K562 (cell line): ENCODE measurements at regions not wholly inside any gene's neighbourhood (a gene's known extent, or its start where the extent isn't known, plus 50 kb on each side); places are given as distances from the start of the nearest gene placed in this dataset.

Source experiments
- ATAC-seq: fragments of 200-7000 bp; cut with Tn5 transposase; 3 replicates; pipeline ENCODE4 v1.9.1; 2020; ENCODE audit warnings: moderate library complexity
- BruUV-seq: library from RNA; stranded (reverse); fragments of 400-500 nt; replicated peaks from 2 replicates; lab custom pipeline; 2021; lab: Mats Ljungman, UMichigan
- CTCF ChIA-PET: fragments of 300-600 bp; formaldehyde crosslinking; extraction: SDS; loops from one replicate; lab custom pipeline; 2021; ENCODE audit warnings: low intra/inter-chr PET ratio; lab: Yijun Ruan, JAX
- POLR2A ChIA-PET: fragments of 300-600, 350-650 bp; sonication (Branson Sonifier 250); formaldehyde crosslinking; extraction: SDS; loops from one replicate; lab custom pipeline; 2021; ENCODE audit warnings: antibody characterized with exemption, inconsistent platforms; lab: Yijun Ruan, JAX
- DNase-seq, 4 experiments: peaks; one replicate each; pipeline versions ENCODE4 v3.0.0 to v3.0.0-alpha.2; 2011 to 2018; ENCODE audit warnings: low spot score in 3 of 4, mixed read lengths in 3 of 4; ENCODE audit errors: extremely low read depth in 1 of 4
- FAIRE-seq: peaks from 2 replicates; lab custom pipeline; 2011; peaks lifted over from hg19 to GRCh38; lab: Jason Lieb, UNC
- H2AFZ ChIP-seq: 2 replicates; pipeline ENCODE4 v1.6.0; 2011; ENCODE audit warnings: low read depth, low read length, control low read depth, inconsistent platforms
- H3K27ac ChIP-seq: fragments of 200-600 bp; 3 replicates; pipeline ENCODE4 v1.8.0; 2011; ENCODE audit warnings: low read depth, mild to moderate bottlenecking, control low read depth, inconsistent platforms, low read length, moderate library complexity, mixed read lengths; ENCODE audit errors: extremely low read depth
- H3K27me3 ChIP-seq, 2 experiments: fragments of 300-600 bp in 1 of 2; 2 replicates in 1 of 2; 3 replicates in 1 of 2; pipeline versions ENCODE4 v1.6.0 to v1.8.0; 2011; ENCODE audit warnings: inconsistent platforms in 2 of 2, low read length in 2 of 2, mild to moderate bottlenecking in 1 of 2, mixed read lengths in 1 of 2, moderate library complexity in 1 of 2; ENCODE audit not compliant: control insufficient read depth in 2 of 2, insufficient read depth in 2 of 2
- H3K36me3 ChIP-seq: fragments of 300-600 bp; 3 replicates; pipeline ENCODE4 v1.8.0; 2011; ENCODE audit warnings: mild to moderate bottlenecking, low read length, inconsistent platforms; ENCODE audit not compliant: control insufficient read depth, insufficient read depth
- H3K4me1 ChIP-seq, 2 experiments: fragments of 200-600 bp in 1 of 2; replicated peaks in 1 of 2; 2 replicates in 1 of 2; 3 replicates in 1 of 2; pipeline versions ENCODE4 v1.5.1 to v1.8.0; 2011; ENCODE audit warnings: inconsistent platforms in 2 of 2, low read length in 2 of 2, mild to moderate bottlenecking in 1 of 2, mixed read lengths in 1 of 2, moderate library complexity in 1 of 2; ENCODE audit not compliant: control insufficient read depth in 2 of 2, insufficient read depth in 2 of 2
- H3K4me2 ChIP-seq: 2 replicates; pipeline ENCODE4 v1.6.1; 2011; ENCODE audit warnings: low read length, control low read depth, inconsistent platforms, mixed read lengths; ENCODE audit not compliant: insufficient read depth
- H3K4me3 ChIP-seq: fragments of 200-600 bp; sonication (generic), shearing (Covaris generic); 2 replicates; pipeline ENCODE4 v1.5.1; 2016; ENCODE audit warnings: control low read depth, inconsistent platforms
- H3K79me2 ChIP-seq: fragments of 200-600 bp; 3 replicates; pipeline ENCODE4 v1.8.0; 2011; ENCODE audit warnings: low read length, inconsistent platforms; ENCODE audit not compliant: control insufficient read depth, insufficient read depth
- H3K9ac ChIP-seq, 2 experiments: 2 replicates each; pipeline versions ENCODE4 v1.6.0 to v1.6.1; 2011; ENCODE audit warnings: low read depth in 2 of 2, low read length in 2 of 2, control low read depth in 1 of 2, inconsistent platforms in 1 of 2, mild to moderate bottlenecking in 1 of 2, mixed read lengths in 1 of 2; ENCODE audit not compliant: insufficient read depth in 1 of 2
- H3K9me1 ChIP-seq: one replicate; pipeline ENCODE4 v1.6.0; 2011; ENCODE audit warnings: inconsistent platforms, mild to moderate bottlenecking, low read length, moderate library complexity; ENCODE audit not compliant: control insufficient read depth, insufficient read depth
- H3K9me3 ChIP-seq: replicated peaks from 2 replicates; pipeline ENCODE4 v1.5.1; 2011; ENCODE audit warnings: low read depth, low read length, inconsistent platforms; ENCODE audit not compliant: control insufficient read depth, insufficient read depth
- H4K20me1 ChIP-seq: replicated peaks from 2 replicates; pipeline ENCODE4 v1.6.1; 2011; ENCODE audit warnings: low read length, inconsistent platforms, mixed read lengths; ENCODE audit not compliant: control insufficient read depth, insufficient read depth
- HDAC2 ChIP-seq: fragments of 450-650 bp; IDR thresholded peaks from 2 replicates; pipeline ENCODE4 v1.6.1; 2016; ENCODE audit warnings: mild to moderate bottlenecking
- HOMEZ ChIP-seq: fragments of 250-450 bp; sonication (Bioruptor Pico); IDR thresholded peaks from 2 replicates; pipeline ENCODE4 v1.4.0; 2020; ENCODE audit warnings: mild to moderate bottlenecking, moderate library complexity
- JUND ChIP-seq, 2 experiments: IDR thresholded peaks; 2 replicates in 1 of 2; 3 replicates in 1 of 2; pipeline ENCODE4 v1.6.1; 2011; ENCODE audit warnings: borderline replicate concordance in 2 of 2, low read depth in 2 of 2, low read length in 2 of 2, improper control_type of control experiment in 1 of 2, missing biosample characterization in 1 of 2, missing genetic modification characterization in 1 of 2, missing genetic modification reagents in 1 of 2
- MEIS2 ChIP-seq: fragments of 450-650 bp; IDR thresholded peaks from 2 replicates; pipeline ENCODE4 v1.6.1; 2014; ENCODE audit warnings: mild to moderate bottlenecking; ENCODE audit not compliant: partially characterized antibody
- PTRF ChIP-seq: fragments of 450-650 bp; IDR thresholded peaks from 2 replicates; pipeline ENCODE4 v1.6.1; 2016; ENCODE audit warnings: mild to moderate bottlenecking, missing genetic modification characterization, missing compliant biosample characterization
- SIN3A ChIP-seq, 2 experiments: fragments of 150-350 bp in 1 of 2; IDR thresholded peaks; 2 replicates each; pipeline ENCODE4 v1.6.1; 2011 to 2016; ENCODE audit warnings: borderline replicate concordance in 2 of 2, low read depth in 2 of 2, low read length in 2 of 2, mild to moderate bottlenecking in 2 of 2, moderate library complexity in 2 of 2; ENCODE audit not compliant: control insufficient read depth in 1 of 2
- SP2 ChIP-seq: IDR thresholded peaks from 2 replicates; pipeline ENCODE4 v1.6.1; 2011; ENCODE audit warnings: mild to moderate bottlenecking, low read depth, low read length, moderate library complexity; ENCODE audit not compliant: poor library complexity, severe bottlenecking; ENCODE audit errors: extremely low read depth
- TEAD2 ChIP-seq: fragments of 450-650 bp; IDR thresholded peaks from 2 replicates; pipeline ENCODE4 v1.6.1; 2016; ENCODE audit warnings: missing genetic modification characterization, control low read depth, missing compliant biosample characterization
- TEAD4 ChIP-seq, 2 experiments: sonication (generic) in 1 of 2; formaldehyde crosslinking in 1 of 2; IDR thresholded peaks; 2 replicates each; pipeline versions ENCODE4 v1.6.1 to v1.8.0; 2012 to 2022; ENCODE audit warnings: borderline replicate concordance in 1 of 2, inconsistent platforms in 1 of 2, low read length in 1 of 2, mild to moderate bottlenecking in 1 of 2, missing genetic modification reagents in 1 of 2
- ZBTB26 ChIP-seq: fragments of 450-650 bp; formaldehyde crosslinking; IDR thresholded peaks from 2 replicates; pipeline ENCODE4 v1.4.0; 2022; ENCODE audit warnings: missing genetic modification characterization
- ZNF507 ChIP-seq: conservative IDR thresholded peaks from 2 replicates; pipeline ENCODE4 v1.6.1; 2017; ENCODE audit warnings: missing genetic modification characterization, missing compliant biosample characterization
- ZNF561 ChIP-seq: fragments of 450-650 bp; formaldehyde crosslinking; conservative IDR thresholded peaks from 2 replicates; pipeline ENCODE4 v1.4.0; 2020; ENCODE audit warnings: mild to moderate bottlenecking, moderate library complexity
- ZNF717 ChIP-seq: fragments of 250-450 bp; sonication (Bioruptor Pico); IDR thresholded peaks from 2 replicates; pipeline ENCODE4 v1.5.0; 2021
- WGBS: fragments of 100-300 bp; shearing (Covaris generic); methylation state at CpG from one replicate; pipeline ENCODE4 v1.1.6; 2016; ENCODE audit warnings: low coverage, mixed read lengths; ENCODE audit not compliant: insufficient coverage; ENCODE audit errors: missing lambda C conversion rate; 5-methylcytosine and 5-hydroxymethylcytosine counted together
- in situ Hi-C: fragments of 300-500 bp; cut with MboI; formaldehyde crosslinking; loops from 4 replicates; pipeline ENCODE4 v1.15.0; 2018; ENCODE audit warnings: inconsistent platforms, mixed read lengths
- intact Hi-C: fragments of 100-400 bp; cut with micrococcal nuclease; formaldehyde crosslinking; loops from 2 replicates; pipeline ENCODE4 v1.14.2; 2022

- FAIRE-seq (no peak), ATAC-seq (no peak), DNase-seq (no peak)
- 0% methylated on average over 1 of the region's 1 CpG for WGBS
- H3K4me1 ChIP-seq = no peaks in the 10 kb centered on the region
- BruUV-seq = no TSS peak
- H2AFZ ChIP-seq = no peak overlapping the region
- H3K79me2 ChIP-seq = no peaks in the 10 kb centered on the region
- H3K9me1 ChIP-seq = no peaks in the 10 kb centered on the region
- intact Hi-C loops = no loop called here
- no peak overlapping the region for H3K4me3 ChIP-seq
- H4K20me1 ChIP-seq = no peaks in the 10 kb centered on the region
- no peak overlapping the region for H3K4me2 ChIP-seq
- no peaks in the 10 kb centered on the region for H3K27me3 ChIP-seq
- H3K9ac ChIP-seq = no peak overlapping the region
- no peaks in the 10 kb centered on the region for H3K36me3 ChIP-seq
- no peak overlapping the region for H3K27ac ChIP-seq
- in situ Hi-C loops = no loop called here
- no peaks in the 10 kb centered on the region for H3K9me3 ChIP-seq
- TF ChIP-seq ZNF507 (tag) = no peak
- ChIA-PET CTCF (no interaction called here), POLR2A (no interaction called here)
Observed at GRCh38 chr9:117612317-117612716, 91.9 kb upstream of the TLR4 start.

- H3K9me1 ChIP-seq = no peaks in the 10 kb centered on the region
- POLR2A ChIA-PET = no interaction called here
- FAIRE-seq (no peak), DNase-seq (no peak), ATAC-seq (no peak)
- in situ Hi-C loops = no loop called here
- no peak overlapping the region for H3K4me3 ChIP-seq
- CTCF ChIA-PET = no interaction called here
- H3K9ac ChIP-seq = no peak overlapping the region
- no peak overlapping the region for H3K27ac ChIP-seq
- no peaks in the 10 kb centered on the region; the same call in 1 of the 2 replicates for H3K9me3 ChIP-seq
- WGBS = 8% methylated on average over 2 of the region's 2 CpGs
- H3K79me2 ChIP-seq = no peaks in the 10 kb centered on the region
- no peaks in the 10 kb centered on the region for H3K27me3 ChIP-seq
- intact Hi-C loops = no loop called here
- no peak overlapping the region for H3K4me2 ChIP-seq
- no peak overlapping the region for H2AFZ ChIP-seq
- no peaks in the 10 kb centered on the region for H3K36me3 ChIP-seq
- no peaks in the 10 kb centered on the region for H3K4me1 ChIP-seq
- H4K20me1 ChIP-seq = no peaks in the 10 kb centered on the region
- BruUV-seq = no TSS peak
- no peak for TF ChIP-seq TEAD4 (IDR thresholded peaks at IDR 0.05; ENCODE audit: low read length)
- TF ChIP-seq TEAD4 (CRISPR knock-in tag; IDR thresholded peaks at IDR 0.05; ENCODE audit: borderline replicate concordance) = no peak
- no peak for TF ChIP-seq ZNF561 (CRISPR knock-in tag)
- no peak for TF ChIP-seq PTRF (tag)
- TF ChIP-seq ZNF717 = no peak
- TF ChIP-seq HDAC2 = no peak
- TF ChIP-seq MEIS2 = no peak
- TF ChIP-seq TEAD2 (tag) = no peak
- TF ChIP-seq SP2 = no peak
- no peak for TF ChIP-seq HOMEZ (CRISPR knock-in tag)
- TF ChIP-seq ZBTB26 = no peak
- no peak for TF ChIP-seq SIN3A (IDR thresholded peaks at IDR 0.05; ENCODE audit: borderline replicate concordance in 2 of 2, control insufficient read depth in 1 of 2, low read depth in 2 of 2, low read length in 2 of 2)
- TF ChIP-seq JUND (IDR thresholded peaks at IDR 0.05; ENCODE audit: borderline replicate concordance, low read depth, low read length) = no peak
- TF ChIP-seq JUND (tag; IDR thresholded peaks at IDR 0.05; ENCODE audit: borderline replicate concordance, low read depth, low read length) = no peak
Observed at GRCh38 chr9:117597977-117598376, 106.2 kb upstream of the TLR4 start.
